ENCODE measurements at regions not wholly inside any gene's neighbourhood (a gene's known extent, or its start where the extent isn't known, plus 50 kb on each side); places are given as distances from the start of the nearest gene placed in this dataset.

GRCh38 chr3:88773766-88774165, 333.7 kb upstream of the EPHA3 start:
- TF ChIP-seq POLR2A (IDR thresholded peaks at IDR 0.05; ENCODE audit: low read depth, low read length), result no peak
- TF ChIP-seq POU2F2 (IDR thresholded peaks at IDR 0.05; ENCODE audit: low read depth, low read length), result no peak
- TF ChIP-seq POLR2AphosphoS5 (IDR thresholded peaks at IDR 0.05; ENCODE audit: low read depth, low read length), result no peak
- no peak for TF ChIP-seq SPI1 (IDR thresholded peaks at IDR 0.05; ENCODE audit: low read depth, low read length)
- TF ChIP-seq TAF1 (IDR thresholded peaks at IDR 0.05; ENCODE audit: low read depth, low read length), result no peak
- TF ChIP-seq PAX5 (IDR thresholded peaks at IDR 0.05; ENCODE audit: insufficient read depth, low read length, severe bottlenecking), result no peak

All from GM12891 (cell line).